OCI-LY1 (cell line): ENCODE measurements at regions not wholly inside any gene's neighbourhood (a gene's known extent, or its start where the extent isn't known, plus 50 kb on each side); places are given as distances from the start of the nearest gene placed in this dataset.

Experiments
- H2AFZ ChIP-seq: fragments of 200-600 bp; sonication (generic), shearing (Covaris generic); 2 replicates; pipeline ENCODE4 v1.6.0; 2014; ENCODE audit warnings: antibody characterized with exemption, mild to moderate bottlenecking, low read length
- H3F3A ChIP-seq: fragments of 200-600 bp; sonication (generic), shearing (Covaris generic); 2 replicates; pipeline ENCODE4 v1.6.0; 2014; ENCODE audit warnings: mild to moderate bottlenecking, antibody characterized with exemption, low read length, moderate library complexity; ENCODE audit not compliant: insufficient read depth
- H3K27ac ChIP-seq: fragments of 200-600 bp; sonication (generic); 2 replicates; pipeline ENCODE4 v1.5.1; 2014; ENCODE audit warnings: low read length, mixed run types, mild to moderate bottlenecking, low read depth; ENCODE audit not compliant: poor library complexity, severe bottlenecking
- H3K27me3 ChIP-seq: fragments of 200-600 bp; sonication (generic); 2 replicates; pipeline ENCODE4 v1.6.0; 2014; ENCODE audit warnings: antibody characterized with exemption, mild to moderate bottlenecking, low read length, moderate library complexity; ENCODE audit not compliant: insufficient read depth
- H3K36me3 ChIP-seq: fragments of 200-600 bp; sonication (generic); 2 replicates; pipeline ENCODE4 v1.6.1; 2014; ENCODE audit warnings: mild to moderate bottlenecking, antibody characterized with exemption, low read length, moderate library complexity, mixed read lengths; ENCODE audit not compliant: insufficient read depth
- H3K4me1 ChIP-seq: fragments of 200-600 bp; sonication (generic); 2 replicates; pipeline ENCODE4 v1.5.1; 2014; ENCODE audit warnings: mild to moderate bottlenecking, low read length, moderate library complexity; ENCODE audit not compliant: insufficient read depth, severe bottlenecking
- H3K4me2 ChIP-seq: fragments of 200-600 bp; sonication (generic), shearing (Covaris generic); 2 replicates; pipeline ENCODE4 v1.6.1; 2014; ENCODE audit warnings: low read length
- H3K4me3 ChIP-seq: fragments of 200-600 bp; sonication (generic); 2 replicates; pipeline ENCODE4 v1.5.1; 2014; ENCODE audit warnings: low read length, low read depth, mild to moderate bottlenecking, mixed read lengths; ENCODE audit not compliant: poor library complexity, severe bottlenecking
- H3K79me2 ChIP-seq: fragments of 200-600 bp; shearing (Covaris generic); 2 replicates; pipeline ENCODE4 v1.6.1; 2016; ENCODE audit warnings: mixed run types, low read length, mixed read lengths; ENCODE audit not compliant: insufficient read depth
- H3K9ac ChIP-seq: fragments of 200-600 bp; sonication (generic), shearing (Covaris generic); 2 replicates; pipeline ENCODE4 v1.6.1; 2014; ENCODE audit warnings: mild to moderate bottlenecking, low read length, mixed read lengths
- H3K9me2 ChIP-seq: fragments of 200-600 bp; sonication (generic), shearing (Covaris generic); 2 replicates; pipeline ENCODE4 v1.6.1; 2014; ENCODE audit warnings: low read depth, mild to moderate bottlenecking, low read length, mixed read lengths
- H3K9me3 ChIP-seq: fragments of 200-600 bp; shearing (Covaris generic); 2 replicates; pipeline ENCODE4 v1.6.1; 2014; ENCODE audit warnings: low read length, mixed read lengths
- H4K20me1 ChIP-seq: fragments of 200-600 bp; sonication (generic), shearing (Covaris generic); 2 replicates; pipeline ENCODE4 v1.6.0; 2016; ENCODE audit warnings: mild to moderate bottlenecking, low read length; ENCODE audit not compliant: insufficient read depth
- EZH2 ChIP-seq: fragments of 200-600 bp; sonication (generic), shearing (Covaris generic); IDR thresholded peaks from 2 replicates; pipeline ENCODE4 v1.8.0; 2017; ENCODE audit warnings: borderline replicate concordance, mixed run types, mild to moderate bottlenecking, antibody characterized with exemption, low read length, moderate library complexity, mixed read lengths
- TF ChIP-seq, protein P1 (sequence below): fragments of 200-600 bp; sonication (generic), shearing (Covaris generic); IDR thresholded peaks from 2 replicates; pipeline ENCODE4 v1.5.1; 2017; ENCODE audit warnings: mild to moderate bottlenecking, antibody characterized with exemption, low read length, moderate library complexity, mixed read lengths

- H3K27ac ChIP-seq: no peak overlapping the region
- H3K79me2 ChIP-seq: no peaks in the 10 kb centered on the region
- no peak overlapping the region for H3K9ac ChIP-seq
- H3K36me3 ChIP-seq: no peaks in the 10 kb centered on the region
- H3K4me2 ChIP-seq: no peak overlapping the region
- no peaks in the 10 kb centered on the region for H3K4me1 ChIP-seq
- no peaks in the 10 kb centered on the region for H3F3A ChIP-seq
- no peaks in the 10 kb centered on the region for H3K27me3 ChIP-seq
- H2AFZ ChIP-seq: no peak overlapping the region
- no peaks in the 10 kb centered on the region for H3K9me2 ChIP-seq
- TF ChIP-seq, protein P1, sequence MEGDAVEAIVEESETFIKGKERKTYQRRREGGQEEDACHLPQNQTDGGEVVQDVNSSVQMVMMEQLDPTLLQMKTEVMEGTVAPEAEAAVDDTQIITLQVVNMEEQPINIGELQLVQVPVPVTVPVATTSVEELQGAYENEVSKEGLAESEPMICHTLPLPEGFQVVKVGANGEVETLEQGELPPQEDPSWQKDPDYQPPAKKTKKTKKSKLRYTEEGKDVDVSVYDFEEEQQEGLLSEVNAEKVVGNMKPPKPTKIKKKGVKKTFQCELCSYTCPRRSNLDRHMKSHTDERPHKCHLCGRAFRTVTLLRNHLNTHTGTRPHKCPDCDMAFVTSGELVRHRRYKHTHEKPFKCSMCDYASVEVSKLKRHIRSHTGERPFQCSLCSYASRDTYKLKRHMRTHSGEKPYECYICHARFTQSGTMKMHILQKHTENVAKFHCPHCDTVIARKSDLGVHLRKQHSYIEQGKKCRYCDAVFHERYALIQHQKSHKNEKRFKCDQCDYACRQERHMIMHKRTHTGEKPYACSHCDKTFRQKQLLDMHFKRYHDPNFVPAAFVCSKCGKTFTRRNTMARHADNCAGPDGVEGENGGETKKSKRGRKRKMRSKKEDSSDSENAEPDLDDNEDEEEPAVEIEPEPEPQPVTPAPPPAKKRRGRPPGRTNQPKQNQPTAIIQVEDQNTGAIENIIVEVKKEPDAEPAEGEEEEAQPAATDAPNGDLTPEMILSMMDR: no peak
- no peak for TF ChIP-seq EZH2
- H4K20me1 ChIP-seq: no peaks in the 10 kb centered on the region
- H3K4me3 ChIP-seq: no peak overlapping the region
- H3K9me3 ChIP-seq: no peaks in the 10 kb centered on the region
Observed at GRCh38 chr3:161647936-161648470, 151.4 kb downstream of the OTOL1 start.

DNA sequence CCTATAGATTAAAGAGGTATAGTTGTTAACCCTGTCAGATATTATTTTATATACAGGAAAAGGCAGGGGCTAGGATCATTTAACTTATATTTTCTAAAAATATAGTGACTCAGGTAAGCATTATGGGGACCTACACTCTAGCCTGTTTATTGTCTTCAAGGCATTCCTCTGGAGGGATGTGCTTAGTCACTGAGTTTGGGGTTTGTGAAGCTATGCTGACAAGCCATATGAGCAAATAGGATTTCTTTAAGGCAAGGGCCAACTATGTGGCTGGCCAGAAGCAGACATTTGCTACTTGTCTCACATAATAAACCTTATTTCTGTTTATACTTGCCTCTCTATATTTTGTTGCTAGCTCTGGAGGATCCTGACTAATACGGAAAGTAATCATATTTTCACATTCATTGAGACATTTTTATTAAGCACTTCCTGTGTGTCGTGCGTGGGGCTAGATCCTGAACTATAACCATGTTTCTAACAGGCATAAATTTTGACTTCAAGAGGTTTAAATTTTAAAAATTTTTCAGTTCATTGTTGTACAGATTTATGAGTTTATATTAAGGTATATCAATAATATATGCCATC lies 153.4 kb downstream of the OTOL1 start:
- Histone ChIP-seq H3K9ac (no peak overlapping the region), H3K79me2 (no peaks in the 10 kb centered on the region), H4K20me1 (no peaks in the 10 kb centered on the region), H3K4me3 (no peak overlapping the region), H3K4me2 (no peak overlapping the region), H3F3A (no peaks in the 10 kb centered on the region), H2AFZ (no peak overlapping the region), H3K27ac (no peak overlapping the region), H3K27me3 (no peaks in the 10 kb centered on the region), H3K9me3 (no peaks in the 10 kb centered on the region), H3K4me1 (no peaks in the 10 kb centered on the region), H3K36me3 (no peaks in the 10 kb centered on the region), H3K9me2 (no peaks in the 10 kb centered on the region)
- no peak for TF ChIP-seq EZH2
- TF ChIP-seq, protein P1: no peak

DNA sequence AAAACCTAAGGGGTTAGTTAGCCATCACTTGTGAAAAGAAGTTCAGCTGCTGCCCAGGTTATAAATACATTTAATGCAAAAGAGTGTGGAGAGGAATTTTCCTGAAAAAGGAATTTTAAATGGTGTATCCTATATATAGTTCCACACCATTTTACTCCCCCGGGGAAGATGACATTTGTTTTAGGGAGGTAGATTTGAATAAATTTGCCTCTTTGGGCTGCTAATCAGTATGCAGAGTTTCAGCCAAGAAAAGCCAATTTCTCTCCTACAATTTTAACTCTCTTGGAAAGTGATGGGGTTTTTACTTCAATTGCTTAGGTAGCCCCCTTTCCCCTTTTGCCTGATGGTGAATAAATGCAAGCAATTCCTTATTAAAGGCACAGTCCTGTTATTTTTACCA lies 161.2 kb downstream of the OTOL1 start:
- H3K27ac ChIP-seq: no peak overlapping the region
- no peaks in the 10 kb centered on the region for H3K4me1 ChIP-seq
- no peaks in the 10 kb centered on the region for H3K9me3 ChIP-seq
- H3K9ac ChIP-seq: no peak overlapping the region
- no peak overlapping the region for H2AFZ ChIP-seq
- H3K4me2 ChIP-seq: no peak overlapping the region
- TF ChIP-seq EZH2: no peak
- TF ChIP-seq, protein P1: no peak
- no peaks in the 10 kb centered on the region for H4K20me1 ChIP-seq
- no peaks in the 10 kb centered on the region for H3K9me2 ChIP-seq
- H3K27me3 ChIP-seq: no peaks in the 10 kb centered on the region
- no peaks in the 10 kb centered on the region for H3F3A ChIP-seq
- no peak overlapping the region for H3K4me3 ChIP-seq
- no peaks in the 10 kb centered on the region for H3K79me2 ChIP-seq
- H3K36me3 ChIP-seq: no peaks in the 10 kb centered on the region
